ENCODE measurements at regions not wholly inside any gene's neighbourhood (a gene's known extent, or its start where the extent isn't known, plus 50 kb on each side); places are given as distances from the start of the nearest gene placed in this dataset.

- H3K4me1 ChIP-seq (ENCODE audit: control insufficient read depth, insufficient read depth, low read length) = peaks cover 49% of the 10 kb centered on the region
- in situ Hi-C loops (cut with HindIII; ENCODE audit: low pct_unique_long_range_greater_than_20kb, low sequenced_read_pairs) (no loop called here), intact Hi-C loops (cut with micrococcal nuclease; ENCODE audit: unreplicated experiment) (loop anchor here (5.0 kb wide), 1 partner anchor 71 kb away; no protein-coding TSS in a partner anchor)
- H3K4me3 ChIP-seq (ENCODE audit: low read depth in 2 of 2, low read length in 2 of 2) = no peak overlapping the region
- ChIA-PET CTCF (interaction anchor here (0.6 kb wide), 1 partner anchor 27 kb away, joined by 3 read pairs; no protein-coding TSS in a partner anchor), POLR2A (no interaction called here)
- no TSS peak for BruUV-seq (replicated peaks)
- no peak for ATAC-seq
- no peaks in the 10 kb centered on the region for H3K27me3 ChIP-seq (ENCODE audit: control insufficient read depth, insufficient read depth, low read length)
- no peak for TF ChIP-seq REST (IDR thresholded peaks at IDR 0.05; ENCODE audit: insufficient read depth in 1 of 2, low read depth in 2 of 2, low read length in 1 of 2)
- TF ChIP-seq CTCF (IDR thresholded peaks at IDR 0.05) = peak; percentile 68
- TF ChIP-seq SIN3A (IDR thresholded peaks at IDR 0.05; ENCODE audit: borderline replicate concordance, insufficient read depth, low read depth, low read length) = no peak
- no peak for DNase-seq (ENCODE audit: low read depth, low spot score)
- no peaks in the 10 kb centered on the region for H3K9me3 ChIP-seq (ENCODE audit: control insufficient read depth, insufficient read depth, low read depth, low read length)
- H3K27ac ChIP-seq (ENCODE audit: low read length) = peak overlapping the region; percentile 96
- no peaks in the 10 kb centered on the region for H3K36me3 ChIP-seq (ENCODE audit: control insufficient read depth, insufficient read depth, low read length)
Measured at GRCh38 chr11:27211370-27212127, 151.5 kb downstream of the CCDC34 start.

GRCh38 chr11:27210531-27210930 lies 152.5 kb downstream of the CCDC34 start:
- DNase-seq (ENCODE audit: low read depth, low spot score) (no peak), ATAC-seq (no peak)
- Histone ChIP-seq H3K27ac (ENCODE audit: low read length) (peak overlapping the region; percentile 96), H3K4me1 (ENCODE audit: control insufficient read depth, insufficient read depth, low read length) (peaks cover 50% of the 10 kb centered on the region), H3K27me3 (ENCODE audit: control insufficient read depth, insufficient read depth, low read length) (no peaks in the 10 kb centered on the region), H3K9me3 (ENCODE audit: control insufficient read depth, insufficient read depth, low read depth, low read length) (no peaks in the 10 kb centered on the region), H3K4me3 (ENCODE audit: low read depth in 2 of 2, low read length in 2 of 2) (no peak overlapping the region), H3K36me3 (ENCODE audit: control insufficient read depth, insufficient read depth, low read length) (no peaks in the 10 kb centered on the region)
- TF ChIP-seq REST (IDR thresholded peaks at IDR 0.05; ENCODE audit: insufficient read depth in 1 of 2, low read depth in 2 of 2, low read length in 1 of 2) (no peak), CTCF (IDR thresholded peaks at IDR 0.05) (no peak), POLR2AphosphoS5 (IDR thresholded peaks at IDR 0.05; ENCODE audit: low read depth, low read length) (no peak), TCF7L2 (IDR thresholded peaks at IDR 0.05; ENCODE audit: low read depth, low read length) (no peak), SIN3A (IDR thresholded peaks at IDR 0.05; ENCODE audit: borderline replicate concordance, insufficient read depth, low read depth, low read length) (no peak)
- intact Hi-C loops (cut with micrococcal nuclease; ENCODE audit: unreplicated experiment) (loop anchor here (5.0 kb wide), 1 partner anchor 72 kb away; no protein-coding TSS in a partner anchor), in situ Hi-C loops (cut with HindIII; ENCODE audit: low pct_unique_long_range_greater_than_20kb, low sequenced_read_pairs) (no loop called here)
- ChIA-PET CTCF (no interaction called here), POLR2A (interaction anchor here (0.7 kb wide), 1 partner anchor 266 kb away, joined by 8 read pairs; no protein-coding TSS in a partner anchor)
- no TSS peak for BruUV-seq (replicated peaks)
